ENCODE measurements at regions not wholly inside any gene's neighbourhood (a gene's known extent, or its start where the extent isn't known, plus 50 kb on each side); places are given as distances from the start of the nearest gene placed in this dataset.

DNA sequence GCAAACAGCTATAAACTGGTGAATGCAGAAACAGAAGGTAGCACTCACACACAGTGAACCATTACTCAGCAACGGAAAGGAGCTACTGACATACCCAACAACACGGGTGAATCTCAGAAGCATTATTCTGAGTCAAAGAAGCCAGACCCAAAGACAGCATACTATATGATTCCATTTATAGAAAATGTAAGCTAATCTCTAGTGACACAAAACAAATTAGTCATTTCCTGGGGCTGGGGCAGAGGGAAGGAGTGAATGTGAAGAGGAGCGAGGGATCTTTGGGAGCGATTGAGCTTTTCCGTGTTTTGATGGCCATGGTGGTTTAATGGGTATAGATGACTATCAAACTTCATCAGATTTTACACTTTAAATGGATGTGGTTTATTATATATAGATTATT lies 614.6 kb downstream of the DHX35 start:
- Histone ChIP-seq H3K79me2 (ENCODE audit: insufficient read depth, low read length) (no peaks in the 10 kb centered on the region), H3K4me3 (ENCODE audit: insufficient read depth, low read length) (no peak overlapping the region), H3K4me2 (ENCODE audit: insufficient read depth, low read length) (no peak overlapping the region), H3K4me1 (ENCODE audit: insufficient read depth, low read length) (no peaks in the 10 kb centered on the region), H3K36me3 (ENCODE audit: insufficient read depth, low read length) (no peaks in the 10 kb centered on the region), H2AFZ (ENCODE audit: low read length) (no peak overlapping the region), H3K27me3 (ENCODE audit: insufficient read depth, low read length) (no peaks in the 10 kb centered on the region), H4K20me1 (ENCODE audit: insufficient read depth, low read length) (no peaks in the 10 kb centered on the region), H3K27ac (ENCODE audit: low read depth, low read length) (no peak overlapping the region), H3K9me3 (ENCODE audit: low read depth, low read length) (no peaks in the 10 kb centered on the region)
- DNase-seq (ENCODE audit: insufficient read length, low spot score, missing footprints): no peak
- TF ChIP-seq, protein P1, sequence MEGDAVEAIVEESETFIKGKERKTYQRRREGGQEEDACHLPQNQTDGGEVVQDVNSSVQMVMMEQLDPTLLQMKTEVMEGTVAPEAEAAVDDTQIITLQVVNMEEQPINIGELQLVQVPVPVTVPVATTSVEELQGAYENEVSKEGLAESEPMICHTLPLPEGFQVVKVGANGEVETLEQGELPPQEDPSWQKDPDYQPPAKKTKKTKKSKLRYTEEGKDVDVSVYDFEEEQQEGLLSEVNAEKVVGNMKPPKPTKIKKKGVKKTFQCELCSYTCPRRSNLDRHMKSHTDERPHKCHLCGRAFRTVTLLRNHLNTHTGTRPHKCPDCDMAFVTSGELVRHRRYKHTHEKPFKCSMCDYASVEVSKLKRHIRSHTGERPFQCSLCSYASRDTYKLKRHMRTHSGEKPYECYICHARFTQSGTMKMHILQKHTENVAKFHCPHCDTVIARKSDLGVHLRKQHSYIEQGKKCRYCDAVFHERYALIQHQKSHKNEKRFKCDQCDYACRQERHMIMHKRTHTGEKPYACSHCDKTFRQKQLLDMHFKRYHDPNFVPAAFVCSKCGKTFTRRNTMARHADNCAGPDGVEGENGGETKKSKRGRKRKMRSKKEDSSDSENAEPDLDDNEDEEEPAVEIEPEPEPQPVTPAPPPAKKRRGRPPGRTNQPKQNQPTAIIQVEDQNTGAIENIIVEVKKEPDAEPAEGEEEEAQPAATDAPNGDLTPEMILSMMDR (IDR thresholded peaks at IDR 0.05; ENCODE audit: extremely low read depth, low read depth, low read length): no peak

DNA sequence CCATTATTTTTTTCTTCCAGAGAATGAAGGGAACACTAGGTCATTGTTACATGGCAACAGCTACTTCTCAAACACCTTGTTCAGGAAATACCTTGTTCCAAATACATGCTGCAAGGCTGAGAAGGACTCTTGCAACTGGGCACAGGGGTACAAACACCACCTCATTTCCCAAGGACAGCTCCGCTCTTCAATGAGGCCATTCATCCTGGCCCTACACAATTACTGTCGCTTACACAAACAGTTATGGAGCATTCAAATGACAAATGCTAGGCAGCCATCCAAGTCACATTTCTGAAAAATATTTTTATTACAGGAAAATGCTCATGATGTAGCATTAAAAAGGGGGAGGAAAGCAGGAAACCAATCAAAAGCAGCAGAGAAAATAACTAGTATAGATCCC lies 611.9 kb downstream of the DHX35 start:
- no peaks in the 10 kb centered on the region for H4K20me1 ChIP-seq (ENCODE audit: insufficient read depth, low read length)
- no peaks in the 10 kb centered on the region for H3K79me2 ChIP-seq (ENCODE audit: insufficient read depth, low read length)
- H3K27ac ChIP-seq (ENCODE audit: low read depth, low read length): no peak overlapping the region
- no peak overlapping the region for H2AFZ ChIP-seq (ENCODE audit: low read length)
- no peaks in the 10 kb centered on the region for H3K27me3 ChIP-seq (ENCODE audit: insufficient read depth, low read length)
- no peak for DNase-seq (ENCODE audit: insufficient read length, low spot score, missing footprints)
- no peak overlapping the region for H3K4me3 ChIP-seq (ENCODE audit: insufficient read depth, low read length)
- H3K4me1 ChIP-seq (ENCODE audit: insufficient read depth, low read length): no peaks in the 10 kb centered on the region
- H3K4me2 ChIP-seq (ENCODE audit: insufficient read depth, low read length): no peak overlapping the region
- H3K36me3 ChIP-seq (ENCODE audit: insufficient read depth, low read length): no peaks in the 10 kb centered on the region
- H3K9me3 ChIP-seq (ENCODE audit: low read depth, low read length): no peaks in the 10 kb centered on the region
- TF ChIP-seq, protein P1 (IDR thresholded peaks at IDR 0.05; ENCODE audit: extremely low read depth, low read depth, low read length): no peak

DNA sequence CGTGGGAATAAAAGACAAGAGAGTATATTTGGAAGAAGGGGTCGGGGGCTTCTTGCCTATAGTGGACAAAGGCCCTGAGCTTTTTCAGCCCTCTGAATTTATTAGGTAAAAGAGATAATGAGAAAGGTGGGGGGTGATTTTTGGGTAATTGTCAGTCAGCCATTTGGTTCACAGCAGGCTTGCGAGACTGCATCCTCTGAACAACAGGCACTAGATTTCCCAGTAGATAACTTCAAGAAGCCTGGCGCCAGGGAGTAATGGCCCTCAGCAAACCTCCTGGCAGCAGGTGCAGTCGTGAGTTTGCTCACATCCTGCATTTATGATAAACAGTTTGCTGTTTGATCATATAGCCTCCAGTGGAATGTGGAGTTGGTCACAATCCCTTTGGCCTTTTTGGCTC lies 609.0 kb downstream of the DHX35 start:
- Histone ChIP-seq H3K79me2 (ENCODE audit: insufficient read depth, low read length) (no peaks in the 10 kb centered on the region), H3K4me2 (ENCODE audit: insufficient read depth, low read length) (no peak overlapping the region), H3K36me3 (ENCODE audit: insufficient read depth, low read length) (no peaks in the 10 kb centered on the region), H4K20me1 (ENCODE audit: insufficient read depth, low read length) (no peaks in the 10 kb centered on the region), H3K9me3 (ENCODE audit: low read depth, low read length) (no peaks in the 10 kb centered on the region), H3K4me1 (ENCODE audit: insufficient read depth, low read length) (no peaks in the 10 kb centered on the region), H3K27ac (ENCODE audit: low read depth, low read length) (no peak overlapping the region), H2AFZ (ENCODE audit: low read length) (no peak overlapping the region), H3K4me3 (ENCODE audit: insufficient read depth, low read length) (no peak overlapping the region), H3K27me3 (ENCODE audit: insufficient read depth, low read length) (no peaks in the 10 kb centered on the region)
- TF ChIP-seq, protein P1 (IDR thresholded peaks at IDR 0.05; ENCODE audit: extremely low read depth, low read depth, low read length): no peak
- DNase-seq (ENCODE audit: insufficient read length, low spot score, missing footprints): no peak

DNA sequence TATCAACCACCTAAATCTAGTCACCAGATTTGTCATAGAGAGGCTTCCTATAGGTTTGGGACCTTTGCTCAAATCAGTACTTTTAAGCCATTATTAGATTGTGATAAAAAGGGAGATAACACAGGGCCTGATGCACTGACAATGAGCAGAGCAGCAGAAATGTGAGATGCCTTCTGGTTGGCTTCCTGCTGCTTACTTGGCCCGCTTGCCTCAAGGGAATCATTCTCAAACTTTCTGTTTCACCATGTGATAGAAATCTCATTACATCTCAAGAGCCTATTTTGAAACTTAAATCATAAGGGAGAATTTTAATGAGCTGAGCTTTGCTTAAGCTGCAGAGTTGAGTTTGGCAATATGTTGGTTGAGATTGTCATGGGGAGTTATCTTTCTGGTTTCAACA lies 606.0 kb downstream of the DHX35 start:
- Histone ChIP-seq H2AFZ (ENCODE audit: low read length) (no peak overlapping the region), H4K20me1 (ENCODE audit: insufficient read depth, low read length) (no peaks in the 10 kb centered on the region), H3K4me2 (ENCODE audit: insufficient read depth, low read length) (no peak overlapping the region), H3K9me3 (ENCODE audit: low read depth, low read length) (no peaks in the 10 kb centered on the region), H3K27ac (ENCODE audit: low read depth, low read length) (no peak overlapping the region), H3K4me3 (ENCODE audit: insufficient read depth, low read length) (no peak overlapping the region), H3K27me3 (ENCODE audit: insufficient read depth, low read length) (no peaks in the 10 kb centered on the region), H3K4me1 (ENCODE audit: insufficient read depth, low read length) (no peaks in the 10 kb centered on the region), H3K36me3 (ENCODE audit: insufficient read depth, low read length) (no peaks in the 10 kb centered on the region), H3K79me2 (ENCODE audit: insufficient read depth, low read length) (no peaks in the 10 kb centered on the region)
- no peak for DNase-seq (ENCODE audit: insufficient read length, low spot score, missing footprints)
- TF ChIP-seq, protein P1 (IDR thresholded peaks at IDR 0.05; ENCODE audit: extremely low read depth, low read depth, low read length): no peak
